ES-I3 (cell line): ENCODE measurements at regions not wholly inside any gene's neighbourhood (a gene's known extent, or its start where the extent isn't known, plus 50 kb on each side); places are given as distances from the start of the nearest gene placed in this dataset.

ENCODE experiments used
- H3K36me3 ChIP-seq: 2 replicates; pipeline ENCODE4 v1.6.1; 2013; ENCODE audit warnings: mild to moderate bottlenecking, low read length, control low read depth, moderate library complexity; ENCODE audit not compliant: insufficient read depth
- H3K4me1 ChIP-seq: 2 replicates; pipeline ENCODE4 v1.6.1; 2013; ENCODE audit warnings: mild to moderate bottlenecking, control low read depth, low read length; ENCODE audit not compliant: insufficient read depth
- H3K9ac ChIP-seq: 2 replicates; pipeline ENCODE4 v1.6.1; 2013; ENCODE audit warnings: low read depth, mild to moderate bottlenecking, low read length, moderate library complexity
- H3K9me3 ChIP-seq: 2 replicates; pipeline ENCODE4 v1.6.1; 2013; ENCODE audit warnings: mild to moderate bottlenecking, low read length, moderate library complexity; ENCODE audit not compliant: control insufficient read depth, insufficient read depth

- H3K4me1 ChIP-seq, result no peaks in the 10 kb centered on the region
- no peak overlapping the region for H3K9ac ChIP-seq
- no peaks in the 10 kb centered on the region for H3K36me3 ChIP-seq
Observed at GRCh38 chr10:121058082-121058481, 206.9 kb downstream of the WDR11 start.

GRCh38 chr10:121059351-121059750 is 208.2 kb downstream of the WDR11 start:
- Histone ChIP-seq H3K36me3 (no peaks in the 10 kb centered on the region), H3K4me1 (no peaks in the 10 kb centered on the region), H3K9me3 (no peaks in the 10 kb centered on the region), H3K9ac (no peak overlapping the region)

More at GRCh38 chr10:121058082-121058481, 206.9 kb downstream of the WDR11 start:
- no peaks in the 10 kb centered on the region for H3K9me3 ChIP-seq

- Histone ChIP-seq H3K9me3 (no peaks in the 10 kb centered on the region), H3K4me1 (no peaks in the 10 kb centered on the region), H3K9ac (no peak overlapping the region), H3K36me3 (no peaks in the 10 kb centered on the region)
Observed at GRCh38 chr10:121062115-121062514, 211.0 kb downstream of the WDR11 start.

- Histone ChIP-seq H3K36me3 (no peaks in the 10 kb centered on the region), H3K9me3 (no peaks in the 10 kb centered on the region), H3K9ac (no peak overlapping the region), H3K4me1 (no peaks in the 10 kb centered on the region)
Observed at GRCh38 chr10:121063744-121064143, 212.6 kb downstream of the WDR11 start.

GRCh38 chr10:121064491-121064890 is 213.3 kb downstream of the WDR11 start:
- H3K36me3 ChIP-seq, result no peaks in the 10 kb centered on the region
- H3K9ac ChIP-seq, result no peak overlapping the region
- H3K4me1 ChIP-seq, result no peaks in the 10 kb centered on the region
- H3K9me3 ChIP-seq, result no peaks in the 10 kb centered on the region

GRCh38 chr10:121065330-121065729 is 214.2 kb downstream of the WDR11 start:
- Histone ChIP-seq H3K9ac (no peak overlapping the region), H3K9me3 (no peaks in the 10 kb centered on the region), H3K4me1 (no peaks in the 10 kb centered on the region), H3K36me3 (no peaks in the 10 kb centered on the region)

GRCh38 chr10:121069061-121069850 is 218.1 kb downstream of the WDR11 start:
- H3K4me1 ChIP-seq, result no peaks in the 10 kb centered on the region
- H3K36me3 ChIP-seq, result no peaks in the 10 kb centered on the region
- H3K9ac ChIP-seq, result no peak overlapping the region
- H3K9me3 ChIP-seq, result no peaks in the 10 kb centered on the region

GRCh38 chr10:121070275-121071070 is 219.3 kb downstream of the WDR11 start:
- Histone ChIP-seq H3K9ac (no peak overlapping the region), H3K36me3 (no peaks in the 10 kb centered on the region), H3K9me3 (no peaks in the 10 kb centered on the region), H3K4me1 (no peaks in the 10 kb centered on the region)

- Histone ChIP-seq H3K9me3 (no peaks in the 10 kb centered on the region), H3K9ac (no peak overlapping the region), H3K4me1 (no peaks in the 10 kb centered on the region), H3K36me3 (no peaks in the 10 kb centered on the region)
Observed at GRCh38 chr10:121071901-121072300, 220.7 kb downstream of the WDR11 start.

GRCh38 chr10:121073728-121074127 is 222.6 kb downstream of the WDR11 start:
- Histone ChIP-seq H3K4me1 (no peaks in the 10 kb centered on the region), H3K9ac (no peak overlapping the region), H3K9me3 (no peaks in the 10 kb centered on the region), H3K36me3 (no peaks in the 10 kb centered on the region)

- Histone ChIP-seq H3K4me1 (no peaks in the 10 kb centered on the region; the same call in 1 of the 2 replicates), H3K9me3 (no peaks in the 10 kb centered on the region), H3K9ac (no peak overlapping the region), H3K36me3 (no peaks in the 10 kb centered on the region)
Observed at GRCh38 chr10:121076776-121077715, 225.9 kb downstream of the WDR11 start.

- Histone ChIP-seq H3K36me3 (no peaks in the 10 kb centered on the region), H3K4me1 (no peaks in the 10 kb centered on the region; the same call in 1 of the 2 replicates)
Observed at GRCh38 chr10:121078036-121078435, 226.9 kb downstream of the WDR11 start.

GRCh38 chr10:121078672-121079102 is 227.5 kb downstream of the WDR11 start:
- Histone ChIP-seq H3K4me1 (no peaks in the 10 kb centered on the region; the same call in 1 of the 2 replicates), H3K36me3 (no peaks in the 10 kb centered on the region), H3K9me3 (no peaks in the 10 kb centered on the region), H3K9ac (no peak overlapping the region)

More at GRCh38 chr10:121078036-121078435, 226.9 kb downstream of the WDR11 start:
- no peaks in the 10 kb centered on the region for H3K9me3 ChIP-seq
- no peak overlapping the region for H3K9ac ChIP-seq

GRCh38 chr10:121079226-121079625 is 228.1 kb downstream of the WDR11 start:
- Histone ChIP-seq H3K4me1 (no peaks in the 10 kb centered on the region; the same call in 1 of the 2 replicates), H3K9ac (no peak overlapping the region), H3K36me3 (no peaks in the 10 kb centered on the region), H3K9me3 (no peaks in the 10 kb centered on the region)
